LHCN-M2 (cell line): ENCODE measurements at regions not wholly inside any gene's neighbourhood (a gene's known extent, or its start where the extent isn't known, plus 50 kb on each side); places are given as distances from the start of the nearest gene placed in this dataset.

ENCODE experiments used
- DNase-seq: peaks from one replicate; pipeline ENCODE4 v3.0.0-alpha.2; 2012; ENCODE audit warnings: low read depth

DNA sequence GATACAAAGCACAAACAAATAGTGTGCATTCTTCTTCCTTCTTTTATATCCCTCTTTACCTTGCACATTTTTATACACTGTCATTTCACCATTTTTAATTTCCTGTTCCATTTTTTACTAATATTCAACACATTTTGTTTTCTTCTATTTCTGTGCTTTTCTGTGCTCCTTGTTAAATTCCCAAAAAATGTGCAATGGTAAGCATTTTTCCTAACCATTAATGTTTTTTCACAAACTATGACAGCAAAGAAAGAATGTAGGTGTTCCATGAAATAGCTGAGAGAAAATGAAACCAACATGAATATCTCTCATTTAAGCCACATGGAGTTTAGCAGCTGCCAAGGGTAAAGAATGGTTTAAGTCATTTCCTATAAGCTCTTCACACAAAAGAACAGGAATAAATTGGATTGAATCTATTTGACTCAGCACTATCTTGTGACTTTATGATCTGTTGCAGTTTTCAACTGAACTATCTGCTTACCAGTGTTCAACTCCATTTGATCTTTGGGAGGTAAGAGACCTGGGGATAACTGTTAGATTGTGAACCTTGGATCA lies 145.7 kb upstream of the CDH19 start:
- DNase-seq, result no peak

GRCh38 chr18:66749030-66749429 lies 145.1 kb upstream of the CDH19 start:
- DNase-seq, result no peak

GRCh38 chr18:66742832-66743231 lies 138.9 kb upstream of the CDH19 start:
- no peak for DNase-seq

DNA sequence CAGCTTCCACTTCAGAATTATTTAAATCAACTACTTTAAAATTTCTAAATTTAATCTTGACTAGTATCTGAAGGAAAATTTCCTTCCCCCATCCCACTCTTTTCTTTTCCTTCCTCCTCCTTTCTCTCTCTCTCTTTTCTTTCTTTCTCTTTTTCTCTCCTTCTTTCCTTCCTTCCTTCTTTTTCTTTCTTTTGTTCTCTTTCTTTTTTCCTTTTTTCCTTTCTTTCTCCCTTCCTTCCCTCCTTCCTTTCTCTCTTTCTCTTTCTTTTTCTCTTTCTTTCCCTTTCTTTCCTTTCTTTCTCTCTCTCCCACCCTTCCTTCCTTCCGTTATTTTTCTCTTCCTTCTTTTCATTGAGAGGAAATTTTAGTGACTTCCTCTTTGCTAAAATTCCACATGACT lies 132.0 kb upstream of the CDH19 start:
- DNase-seq, result no peak

- no peak for DNase-seq
Observed at GRCh38 chr18:66734451-66734850, 130.6 kb upstream of the CDH19 start.

DNA sequence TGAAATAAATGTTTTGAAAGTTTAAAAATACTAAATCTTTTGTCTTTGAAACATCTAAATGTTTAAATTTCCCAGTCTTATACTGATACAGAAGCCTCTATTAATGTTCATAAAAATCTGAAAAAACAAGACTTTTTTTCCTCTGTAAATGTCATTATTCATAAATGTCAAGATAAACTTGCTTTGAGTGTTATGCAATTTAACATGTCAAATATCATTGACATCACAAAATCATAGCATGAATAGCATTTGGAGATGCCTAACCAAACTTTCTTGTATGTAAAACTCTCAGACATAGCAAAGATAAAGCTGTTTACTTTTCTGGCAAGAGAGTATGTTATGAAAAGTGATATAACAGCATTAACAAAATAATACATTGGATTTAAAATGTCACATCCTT lies 128.0 kb upstream of the CDH19 start:
- no peak for DNase-seq

GRCh38 chr18:66729442-66730239 lies 125.8 kb upstream of the CDH19 start:
- DNase-seq, result no peak

DNA sequence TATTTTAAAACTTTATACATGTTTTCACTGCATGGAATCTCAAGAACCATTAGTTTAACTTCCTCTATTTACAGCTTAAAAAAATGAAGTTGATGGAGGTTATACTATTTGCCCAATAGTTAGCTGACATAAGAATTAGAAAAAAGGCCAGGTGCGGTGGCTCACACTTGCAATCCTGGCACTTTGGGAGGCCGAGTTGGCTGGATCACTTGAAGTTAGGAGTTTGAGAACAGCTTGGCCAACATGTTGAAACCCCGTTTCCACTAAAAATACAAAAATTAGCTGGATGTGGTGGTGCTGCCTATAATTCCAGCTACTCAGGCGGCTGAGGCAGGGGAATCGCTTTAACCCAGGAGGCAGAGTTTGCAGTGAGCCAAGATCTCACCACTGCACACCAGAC lies 125.1 kb upstream of the CDH19 start:
- no peak for DNase-seq

DNA sequence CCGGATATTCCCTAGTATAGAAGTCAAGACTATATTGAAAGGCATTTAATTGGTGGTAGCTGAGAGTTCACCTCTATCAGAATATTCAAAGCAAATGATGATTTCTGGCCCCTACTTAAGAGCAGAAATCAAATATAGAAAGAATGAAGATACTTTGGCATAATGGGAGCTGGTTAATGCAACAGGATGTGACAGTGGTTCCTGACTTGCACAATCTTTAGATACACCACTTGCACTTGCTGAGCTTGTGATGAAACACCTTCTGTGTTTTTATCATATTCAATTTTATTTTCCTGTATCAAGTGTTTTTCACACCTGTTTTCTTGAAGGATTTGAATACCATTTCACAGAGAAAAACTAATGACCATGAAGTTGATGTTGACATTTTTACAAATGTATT lies 124.1 kb upstream of the CDH19 start:
- DNase-seq, result no peak

GRCh38 chr18:66724664-66725356 lies 120.9 kb upstream of the CDH19 start:
- DNase-seq, result no peak

DNA sequence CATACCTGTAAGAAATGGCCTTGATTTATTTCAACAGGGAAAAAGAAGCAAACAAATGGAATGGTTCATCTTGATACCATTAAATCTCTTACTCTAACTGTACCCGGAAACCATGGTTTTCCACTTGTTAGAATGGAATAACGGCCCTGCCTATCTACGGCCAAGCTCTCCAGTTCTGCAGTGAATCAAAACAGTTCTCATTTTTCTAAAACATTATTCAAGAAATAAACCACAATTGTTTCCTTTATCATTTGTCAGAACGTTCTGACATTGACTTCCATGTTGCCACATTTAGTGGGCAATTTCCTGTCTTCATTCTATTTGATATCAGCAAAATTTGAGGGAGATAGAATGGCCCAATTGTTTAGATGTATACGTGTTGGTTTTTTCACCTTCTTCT lies 118.8 kb upstream of the CDH19 start:
- no peak for DNase-seq

DNA sequence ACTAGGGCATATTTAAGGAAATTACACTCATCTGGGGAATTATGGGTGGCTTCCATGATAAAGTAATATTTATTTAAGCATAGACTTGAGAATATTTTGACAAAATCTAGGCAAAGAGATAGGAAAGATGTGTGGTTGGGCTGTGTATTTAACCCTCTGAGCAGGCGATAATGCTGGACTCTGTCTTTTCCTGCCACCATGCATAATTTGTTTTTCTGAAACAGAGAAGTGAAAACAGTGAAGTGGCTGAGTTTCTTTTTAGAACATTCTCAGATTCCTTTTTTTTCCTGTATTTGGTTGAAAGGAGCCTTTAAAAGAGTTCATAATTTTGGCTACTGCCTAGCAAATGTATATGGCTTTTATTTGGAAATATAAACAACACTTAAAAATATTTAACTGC lies 104.8 kb upstream of the CDH19 start:
- DNase-seq, result no peak

DNA sequence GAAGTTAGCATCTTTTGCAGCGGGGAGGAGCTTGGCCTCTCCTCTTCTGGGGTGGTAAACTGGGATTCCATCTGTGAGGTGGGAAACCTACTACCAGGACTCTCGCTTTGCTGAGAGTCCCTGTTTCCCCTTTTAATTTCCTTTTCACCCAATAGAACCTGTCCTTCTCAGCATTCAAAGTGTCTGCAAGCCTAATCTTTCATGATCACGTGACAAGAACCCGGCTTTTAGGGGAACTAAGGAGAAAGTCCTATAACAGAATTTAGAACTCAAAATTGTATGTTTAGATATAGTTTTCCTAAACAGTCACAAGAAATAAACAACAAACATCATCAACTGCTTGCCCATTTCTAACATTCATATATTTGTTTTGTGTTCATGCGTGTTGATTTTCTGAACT lies 103.6 kb upstream of the CDH19 start:
- no peak for DNase-seq

GRCh38 chr18:66695281-66695680 lies 91.4 kb upstream of the CDH19 start:
- DNase-seq, result no peak

DNA sequence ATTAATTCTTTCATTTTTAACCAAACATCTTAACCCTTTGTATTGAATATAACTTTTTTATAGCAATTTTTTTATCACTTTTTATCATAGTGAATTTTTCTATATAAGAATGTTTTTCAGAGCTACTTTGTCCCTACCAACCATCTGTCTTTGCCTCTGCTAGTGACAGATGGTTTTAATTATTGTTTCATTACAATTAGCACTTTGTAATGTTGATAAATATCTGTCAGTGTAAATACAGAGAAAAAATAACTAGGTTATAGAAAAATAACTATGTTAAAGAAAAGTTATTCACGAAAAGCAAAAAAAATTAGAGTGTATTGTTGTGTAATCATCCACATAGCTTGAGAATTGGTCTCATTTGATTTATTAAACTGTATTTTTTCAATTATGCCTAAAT lies 91.0 kb upstream of the CDH19 start:
- no peak for DNase-seq

- DNase-seq, result no peak
Observed at GRCh38 chr18:66687635-66688034, 83.7 kb upstream of the CDH19 start.

DNA sequence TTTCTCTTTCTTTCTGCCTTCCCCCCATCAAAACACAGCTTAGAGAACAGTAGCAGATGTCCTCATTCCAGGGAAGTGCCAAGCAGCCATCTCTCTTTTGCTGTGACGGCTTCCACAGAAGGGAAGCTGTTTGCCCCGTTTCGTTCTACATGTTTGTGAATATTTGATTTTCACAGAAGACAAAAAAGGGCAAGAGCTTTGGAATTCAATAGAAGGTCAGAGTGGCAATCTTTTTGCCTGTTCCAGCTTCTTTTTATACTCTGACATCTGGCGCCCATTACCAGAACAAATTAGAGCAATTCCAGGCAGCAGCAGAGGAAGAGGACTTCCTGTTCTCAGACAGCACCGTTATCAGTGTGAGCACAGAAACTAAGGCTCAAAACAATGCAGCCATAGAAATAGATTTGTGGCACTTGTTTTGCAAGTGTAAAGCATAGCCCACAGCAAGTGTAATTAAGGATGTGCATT lies 79.0 kb upstream of the CDH19 start:
- no peak for DNase-seq

GRCh38 chr18:66676699-66677098 lies 72.8 kb upstream of the CDH19 start:
- DNase-seq, result no peak

DNA sequence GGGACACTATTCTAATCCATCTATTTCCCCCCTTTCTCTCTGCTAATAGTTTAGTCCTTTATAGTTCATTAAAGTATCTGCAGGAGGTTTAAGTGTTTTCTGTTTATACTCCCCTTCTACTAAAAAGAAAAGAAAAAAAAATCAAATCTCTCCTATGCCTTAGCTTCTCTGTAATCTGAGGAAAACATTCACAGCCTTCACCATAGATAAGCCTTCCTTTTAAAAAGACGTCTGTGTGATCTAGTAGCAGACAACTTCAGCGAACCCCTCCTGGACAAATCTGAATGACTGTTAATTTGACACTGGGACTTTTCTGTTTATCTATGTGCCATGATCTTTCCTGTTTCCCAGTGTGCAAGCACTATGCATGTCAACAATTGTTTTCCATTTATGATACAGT lies 70.4 kb upstream of the CDH19 start:
- no peak for DNase-seq

GRCh38 chr18:66668706-66669105 lies 64.8 kb upstream of the CDH19 start:
- no peak for DNase-seq

GRCh38 chr18:66662632-66663031 lies 58.7 kb upstream of the CDH19 start:
- DNase-seq, result no peak

GRCh38 chr18:66655407-66655806 lies 51.5 kb upstream of the CDH19 start:
- DNase-seq, result no peak
